GM23338 (cell line): ENCODE measurements at regions not wholly inside any gene's neighbourhood (a gene's known extent, or its start where the extent isn't known, plus 50 kb on each side); places are given as distances from the start of the nearest gene placed in this dataset.

ENCODE experiments used
- ATAC-seq: fragments of 200-7000 bp; cut with Tn5 transposase; 3 replicates; pipeline ENCODE4 v1.9.1; 2020
- DNase-seq: peaks from one replicate; pipeline ENCODE4 v3.0.0-alpha.2; 2015; ENCODE audit warnings: low spot score
- H2AFZ ChIP-seq: fragments of 200-600 bp; sonication (generic); 2 replicates; pipeline ENCODE4 v1.8.0; 2016; ENCODE audit warnings: antibody characterized with exemption, mild to moderate bottlenecking, moderate library complexity
- H3F3A ChIP-seq: fragments of 200-600 bp; sonication (generic); replicated peaks from 2 replicates; pipeline ENCODE4 v1.8.0; 2017; ENCODE audit warnings: antibody characterized with exemption, mixed run types, low read depth
- H3K27ac ChIP-seq: fragments of 200-600 bp; sonication (generic); 2 replicates; pipeline ENCODE4 v1.6.1; 2016; ENCODE audit warnings: low read depth
- H3K27me3 ChIP-seq: fragments of 200-600 bp; sonication (generic); 2 replicates; pipeline ENCODE4 v1.8.0; 2016; ENCODE audit warnings: mild to moderate bottlenecking, mixed run types, moderate library complexity; ENCODE audit not compliant: insufficient read depth
- H3K36me3 ChIP-seq: fragments of 200-600 bp; sonication (generic); 2 replicates; pipeline ENCODE4 v1.8.0; 2016; ENCODE audit warnings: mild to moderate bottlenecking; ENCODE audit not compliant: insufficient read depth
- H3K4me1 ChIP-seq: fragments of 200-600 bp; sonication (generic); 2 replicates; pipeline ENCODE4 v1.8.0; 2016; ENCODE audit warnings: mild to moderate bottlenecking, moderate library complexity; ENCODE audit not compliant: insufficient read depth
- H3K4me2 ChIP-seq: fragments of 200-600 bp; sonication (generic); 2 replicates; pipeline ENCODE4 v1.7.1; 2017; ENCODE audit warnings: mixed run types
- H3K4me3 ChIP-seq: fragments of 200-600 bp; sonication (generic); 2 replicates; pipeline ENCODE4 v1.6.1; 2016; ENCODE audit warnings: mixed run types
- H3K79me2 ChIP-seq: fragments of 200-600 bp; sonication (generic); replicated peaks from 2 replicates; pipeline ENCODE4 v1.8.0; 2017; ENCODE audit warnings: mild to moderate bottlenecking; ENCODE audit not compliant: insufficient read depth
- H3K9me2 ChIP-seq: fragments of 200-600 bp; sonication (generic); 2 replicates; pipeline ENCODE4 v1.8.0; 2017; ENCODE audit not compliant: insufficient read depth
- H4K20me1 ChIP-seq: fragments of 200-600 bp; sonication (generic); replicated peaks from 2 replicates; pipeline ENCODE4 v1.8.0; 2017; ENCODE audit warnings: mild to moderate bottlenecking; ENCODE audit not compliant: insufficient read depth
- H3K27ac Mint-ChIP-seq: 2 replicates; pipeline ENCODE4 v1.8.0; 2020; ENCODE audit warnings: inconsistent platforms, mild to moderate bottlenecking, moderate library complexity, mixed read lengths
- H3K27me3 Mint-ChIP-seq: 3 replicates; pipeline ENCODE4 v1.8.0; 2022; ENCODE audit warnings: low read depth, mild to moderate bottlenecking, moderate library complexity, mixed read lengths, inconsistent platforms; ENCODE audit not compliant: insufficient read depth, poor library complexity
- H3K36me3 Mint-ChIP-seq: 3 replicates; pipeline ENCODE4 v1.8.0; 2021; ENCODE audit warnings: low read depth, mild to moderate bottlenecking, inconsistent platforms, moderate library complexity, mixed read lengths
- H3K4me1 Mint-ChIP-seq: 3 replicates; pipeline ENCODE4 v1.8.0; 2020; ENCODE audit warnings: mild to moderate bottlenecking, inconsistent platforms, mixed read lengths
- H3K4me3 Mint-ChIP-seq: 3 replicates; pipeline ENCODE4 v1.8.0; 2021; ENCODE audit warnings: moderate library complexity, mild to moderate bottlenecking, inconsistent platforms, mixed read lengths
- H3K9me3 Mint-ChIP-seq: 3 replicates; pipeline ENCODE4 v1.8.0; 2020; ENCODE audit warnings: moderate library complexity, mild to moderate bottlenecking, inconsistent platforms, mixed read lengths
- CREB1 ChIP-seq: fragments of 250-450 bp; sonication (Bioruptor Pico); IDR thresholded peaks from 2 replicates; pipeline ENCODE4 v1.5.0; 2020; ENCODE audit warnings: low read depth, mild to moderate bottlenecking, moderate library complexity
- CTCF ChIP-seq, 2 experiments: fragments of 200-600 bp in 1 of 2; sonication (generic) in 1 of 2; conservative IDR thresholded peaks; 2 replicates each; pipeline versions ENCODE4 v1.5.1 to v1.6.1; 2016 to 2017; ENCODE audit warnings: antibody characterized with exemption in 2 of 2, low read depth in 2 of 2, mild to moderate bottlenecking in 2 of 2, moderate library complexity in 1 of 2
- ETS1 ChIP-seq: IDR thresholded peaks from 2 replicates; pipeline ENCODE4 v1.6.1; 2016; ENCODE audit warnings: antibody characterized with exemption
- EZH2 ChIP-seq: fragments of 200-600 bp; sonication (generic); IDR thresholded peaks from one replicate; pipeline ENCODE4 v1.8.0; 2017; ENCODE audit warnings: antibody characterized with exemption, mild to moderate bottlenecking, low read depth; ENCODE audit not compliant: unreplicated experiment
- EZH2phosphoT487 ChIP-seq: fragments of 200-600 bp; sonication (generic); IDR thresholded peaks from one replicate; pipeline ENCODE4 v1.8.1; 2018; ENCODE audit warnings: antibody characterized with exemption; ENCODE audit not compliant: unreplicated experiment
- NANOG ChIP-seq: IDR thresholded peaks from 2 replicates; pipeline ENCODE4 v1.6.1; 2016; ENCODE audit warnings: antibody characterized with exemption, borderline replicate concordance
- POLR2AphosphoS5 ChIP-seq: IDR thresholded peaks from 2 replicates; pipeline ENCODE4 v1.6.1; 2016; ENCODE audit warnings: antibody characterized with exemption, low read depth
- REST ChIP-seq: IDR thresholded peaks from one replicate; pipeline ENCODE4 v1.6.1; 2018; ENCODE audit warnings: antibody characterized with exemption; ENCODE audit not compliant: unreplicated experiment
- STAT1 ChIP-seq: IDR thresholded peaks from one replicate; pipeline ENCODE4 v1.6.1; 2016; ENCODE audit warnings: antibody characterized with exemption; ENCODE audit not compliant: unreplicated experiment
- ZNF114 ChIP-seq: fragments of 250-450 bp; sonication (Bioruptor Pico); IDR thresholded peaks from 2 replicates; pipeline ENCODE4 v1.5.0; 2020; ENCODE audit warnings: mild to moderate bottlenecking, moderate library complexity
- ZNF331 ChIP-seq: fragments of 250-450 bp; sonication (Bioruptor Pico); IDR thresholded peaks from 2 replicates; pipeline ENCODE4 v1.5.0; 2020; ENCODE audit warnings: low read depth, mild to moderate bottlenecking, moderate library complexity

GRCh38 chr1:95657248-95657647, 423.2 kb downstream of the RWDD3 start:
- Mint-ChIP-seq H3K36me3 (no peaks in the 10 kb centered on the region), H3K27ac (no peak overlapping the region), H3K9me3 (peaks cover under 1% of the 10 kb centered on the region; the same call in 2 of the 3 replicates), H3K4me1 (peaks cover 5% of the 10 kb centered on the region; the same call in 2 of the 3 replicates), H3K27me3 (peaks cover 1% of the 10 kb centered on the region), H3K4me3 (no peak overlapping the region)
- TF ChIP-seq ETS1 (no peak), CTCF (conservative IDR thresholded peaks at IDR 0.05; ENCODE audit: low read depth in 2 of 2) (no peak), STAT1 (no peak), CREB1 (CRISPR knock-in tag) (no peak), EZH2 (no peak), POLR2AphosphoS5 (no peak)
- no peaks in the 10 kb centered on the region for H3K36me3 ChIP-seq
- no peaks in the 10 kb centered on the region for H3K79me2 ChIP-seq
- ATAC-seq: no peak
- no peak overlapping the region for H3K4me3 ChIP-seq
- no peak overlapping the region for H3K27ac ChIP-seq
- H3K4me1 ChIP-seq: no peaks in the 10 kb centered on the region
- H3K27me3 ChIP-seq: no peaks in the 10 kb centered on the region
- H4K20me1 ChIP-seq: no peaks in the 10 kb centered on the region
- H3F3A ChIP-seq: no peaks in the 10 kb centered on the region
- no peak overlapping the region for H2AFZ ChIP-seq
- H3K9me2 ChIP-seq: peaks cover 4% of the 10 kb centered on the region; the same call in 1 of the 2 replicates
- no peak overlapping the region for H3K4me2 ChIP-seq
- no peak for DNase-seq

GRCh38 chr1:95659166-95659565, 425.2 kb downstream of the RWDD3 start:
- peaks cover 14% of the 10 kb centered on the region; the same call in 2 of the 3 replicates for H3K9me3 Mint-ChIP-seq
- H3K27me3 Mint-ChIP-seq: peaks cover 3% of the 10 kb centered on the region
- no peaks in the 10 kb centered on the region for H3F3A ChIP-seq
- DNase-seq (no peak), ATAC-seq (no peak)
- no peak overlapping the region for H3K27ac ChIP-seq
- H3K4me1 ChIP-seq: no peaks in the 10 kb centered on the region
- H3K4me2 ChIP-seq: no peak overlapping the region
- H3K4me1 Mint-ChIP-seq: peaks cover 5% of the 10 kb centered on the region; the same call in 2 of the 3 replicates
- H4K20me1 ChIP-seq: no peaks in the 10 kb centered on the region
- peaks cover 5% of the 10 kb centered on the region; the same call in 1 of the 2 replicates for H3K36me3 ChIP-seq
- H3K9me2 ChIP-seq: peaks cover 4% of the 10 kb centered on the region; the same call in 1 of the 2 replicates
- H3K4me3 Mint-ChIP-seq: no peak overlapping the region
- no peak overlapping the region for H3K27ac Mint-ChIP-seq
- H3K4me3 ChIP-seq: no peak overlapping the region
- no peak overlapping the region for H2AFZ ChIP-seq
- H3K27me3 ChIP-seq: no peaks in the 10 kb centered on the region
- peaks cover 5% of the 10 kb centered on the region; the same call in 1 of the 3 replicates for H3K36me3 Mint-ChIP-seq
- H3K79me2 ChIP-seq: no peaks in the 10 kb centered on the region
- TF ChIP-seq CTCF (conservative IDR thresholded peaks at IDR 0.05; ENCODE audit: low read depth in 2 of 2): no peak
- no peak for TF ChIP-seq NANOG
- TF ChIP-seq EZH2: no peak
- no peak for TF ChIP-seq EZH2phosphoT487
- TF ChIP-seq CREB1 (CRISPR knock-in tag): no peak
- TF ChIP-seq POLR2AphosphoS5: no peak
- no peak for TF ChIP-seq ETS1
- no peak for TF ChIP-seq ZNF331
- TF ChIP-seq REST: no peak
- TF ChIP-seq ZNF114: no peak
